CMK (cell line): ENCODE measurements at regions not wholly inside any gene's neighbourhood (a gene's known extent, or its start where the extent isn't known, plus 50 kb on each side); places are given as distances from the start of the nearest gene placed in this dataset.

Experiments used
- DNase-seq: peaks from one replicate; pipeline ENCODE4 v3.0.0-alpha.2; 2010; ENCODE audit warnings: low read depth

DNA sequence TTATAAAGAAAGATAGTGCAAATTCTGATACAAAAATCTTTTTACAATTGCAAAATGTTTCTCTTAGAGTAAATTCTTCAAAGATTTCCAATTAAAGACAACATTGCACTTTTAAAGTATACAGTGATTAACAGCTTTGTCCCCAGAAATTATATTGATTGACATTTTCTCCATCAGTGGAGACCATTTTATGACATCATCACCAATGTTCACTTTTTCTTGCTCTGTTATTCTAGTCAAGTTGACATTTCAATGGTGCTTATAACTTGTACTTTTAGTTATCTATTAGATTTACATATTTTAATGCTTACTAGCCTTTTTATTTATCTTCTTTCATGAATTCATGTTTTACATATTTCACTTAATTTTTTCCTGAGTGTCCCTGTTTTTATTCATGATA lies 524.8 kb downstream of the HAO1 start:
- no peak for DNase-seq

DNA sequence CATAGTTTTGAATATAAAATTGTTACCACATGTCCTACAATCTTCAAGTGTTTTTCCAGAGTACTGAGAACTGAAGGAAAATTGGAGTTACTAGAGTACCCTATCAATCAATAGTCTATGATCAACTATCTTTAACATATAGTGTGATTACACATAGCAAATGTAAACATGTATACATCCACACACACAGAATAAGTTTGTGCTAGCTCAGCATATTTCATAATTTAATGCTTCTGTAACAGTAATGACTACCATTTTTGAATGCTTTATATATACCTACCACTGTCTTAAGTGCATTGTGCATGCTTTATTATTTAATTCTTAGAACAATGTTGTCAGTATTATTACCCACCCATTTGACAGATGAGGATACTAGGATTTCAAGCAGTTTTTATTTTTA lies 523.9 kb downstream of the HAO1 start:
- DNase-seq = no peak

DNA sequence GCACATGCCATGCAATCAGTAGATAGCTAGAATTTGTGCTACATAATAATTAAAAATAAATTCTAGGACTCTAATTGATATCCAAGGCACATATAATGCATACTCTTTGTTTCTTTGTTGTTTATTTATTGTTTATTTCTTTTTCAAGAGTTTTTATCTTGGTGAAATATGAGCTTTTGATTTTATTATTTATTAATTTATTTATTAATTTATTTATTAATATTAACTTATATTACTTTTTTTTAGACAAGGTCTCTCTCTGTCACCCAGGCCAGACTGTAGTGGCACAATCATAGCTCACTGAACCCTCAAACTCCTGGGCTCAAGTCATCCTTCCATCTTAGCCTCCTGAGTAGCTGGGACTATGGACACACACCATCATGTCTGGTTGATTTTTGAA lies 519.9 kb downstream of the HAO1 start:
- DNase-seq = no peak

DNA sequence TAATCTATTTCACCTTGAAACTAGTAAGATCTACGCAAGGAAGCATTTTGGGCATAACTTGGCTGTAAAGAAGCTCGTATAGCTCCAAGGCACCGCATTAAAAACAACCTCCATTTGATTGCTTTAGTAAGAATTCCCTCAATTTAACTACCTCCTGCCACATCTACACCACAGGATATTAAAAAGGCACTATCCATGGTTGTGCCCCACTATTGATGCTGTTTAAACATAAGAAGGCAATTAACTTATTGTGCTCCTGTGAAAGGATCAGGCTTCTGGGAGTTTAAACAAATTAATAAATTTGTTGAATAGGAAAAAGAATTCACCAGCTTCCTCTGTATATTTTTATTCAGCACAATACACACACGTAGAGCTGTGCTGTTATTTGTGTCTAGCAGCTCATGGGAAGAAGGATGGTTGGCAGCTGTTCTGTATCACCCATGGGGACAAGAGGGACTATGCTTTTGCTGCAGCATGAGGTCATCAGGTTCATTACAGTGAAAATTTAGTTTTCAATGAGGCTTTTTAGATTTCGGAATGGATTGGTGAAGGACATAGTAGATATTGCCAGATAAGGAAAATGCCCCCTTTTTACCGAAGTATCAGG lies 513.3 kb downstream of the HAO1 start:
- no peak for DNase-seq

- no peak for DNase-seq
Measured at GRCh38 chr20:7428946-7429345, 511.3 kb downstream of the HAO1 start.

DNA sequence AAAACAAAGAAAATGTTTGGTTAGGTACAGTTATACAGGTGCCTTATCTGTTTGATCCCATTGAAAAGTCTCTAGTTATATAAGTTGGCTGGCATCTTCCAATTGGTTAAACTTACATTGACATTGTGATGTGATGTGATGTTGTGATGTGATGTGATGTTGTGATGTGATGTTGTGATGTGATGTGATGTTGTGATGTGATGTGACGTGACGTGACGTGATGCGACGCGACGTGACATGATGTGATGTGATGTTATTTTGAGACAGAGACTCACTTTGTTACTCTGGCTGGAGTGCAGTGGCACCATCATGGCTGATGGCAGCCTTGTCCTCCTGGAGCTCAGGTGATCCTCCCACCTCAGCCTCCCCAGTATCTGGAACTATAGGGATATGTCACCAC lies 507.6 kb downstream of the HAO1 start:
- DNase-seq = no peak

DNA sequence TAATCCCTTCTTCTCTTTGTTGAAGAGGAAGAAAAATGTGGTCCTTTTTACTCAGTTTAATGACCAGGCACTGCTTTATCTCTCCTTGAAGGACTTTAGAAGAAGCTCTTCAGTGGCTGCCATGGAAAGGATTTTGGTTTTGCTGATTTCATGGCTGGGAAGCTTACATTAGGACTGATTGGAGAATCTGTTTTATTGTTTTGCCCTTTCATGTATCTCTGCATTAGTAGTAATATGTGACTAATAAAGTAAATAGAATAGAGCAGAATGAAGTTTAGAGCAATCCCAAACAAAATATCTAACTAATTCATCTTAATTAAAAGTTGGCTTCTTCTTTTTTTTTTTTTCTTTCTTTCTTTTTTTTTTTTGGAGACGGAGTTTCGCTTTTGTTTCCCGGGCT lies 502.9 kb downstream of the HAO1 start:
- no peak for DNase-seq

DNA sequence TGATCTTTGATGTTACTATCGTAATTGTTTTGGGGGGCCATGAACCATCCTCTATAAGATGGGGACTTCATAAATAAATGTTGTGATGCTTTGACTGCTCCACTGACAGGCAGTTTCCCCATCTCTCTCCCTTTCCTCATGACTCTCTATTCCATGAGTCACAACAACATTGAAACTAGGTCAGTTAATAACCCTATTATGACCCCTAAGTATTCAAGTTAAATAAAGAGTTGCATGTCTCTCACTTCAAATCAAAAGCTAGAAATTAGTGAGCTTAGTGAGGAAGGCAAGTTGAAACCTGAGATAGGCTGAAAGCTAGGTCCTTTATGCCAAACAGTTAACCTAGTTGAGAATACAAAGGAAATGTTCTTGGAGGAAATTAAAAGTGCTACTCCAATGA lies 491.0 kb downstream of the HAO1 start:
- no peak for DNase-seq

GRCh38 chr20:7452890-7453289 lies 487.4 kb downstream of the HAO1 start:
- DNase-seq = no peak

GRCh38 chr20:7454047-7454446 lies 486.2 kb downstream of the HAO1 start:
- no peak for DNase-seq

DNA sequence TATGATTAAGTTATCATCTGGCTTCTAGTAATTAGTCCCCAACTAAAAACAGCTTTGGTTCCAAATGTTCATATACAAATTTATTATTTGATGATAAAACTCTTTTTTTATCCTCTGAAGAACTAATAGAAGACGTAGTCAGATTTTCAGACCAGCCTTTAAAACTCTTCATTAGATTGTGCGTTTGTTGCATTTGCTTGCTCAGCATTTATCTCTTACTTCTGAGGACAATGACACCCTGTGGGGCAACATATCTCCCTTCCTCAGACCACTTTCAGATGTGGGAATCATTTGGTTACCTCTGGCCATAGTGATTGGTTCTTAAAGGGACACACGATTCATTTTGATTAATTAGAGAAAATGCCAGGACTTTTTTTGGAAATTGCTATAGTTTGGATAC lies 481.8 kb downstream of the HAO1 start:
- no peak for DNase-seq

- no peak for DNase-seq
Measured at GRCh38 chr20:7459083-7459482, 481.2 kb downstream of the HAO1 start.

DNA sequence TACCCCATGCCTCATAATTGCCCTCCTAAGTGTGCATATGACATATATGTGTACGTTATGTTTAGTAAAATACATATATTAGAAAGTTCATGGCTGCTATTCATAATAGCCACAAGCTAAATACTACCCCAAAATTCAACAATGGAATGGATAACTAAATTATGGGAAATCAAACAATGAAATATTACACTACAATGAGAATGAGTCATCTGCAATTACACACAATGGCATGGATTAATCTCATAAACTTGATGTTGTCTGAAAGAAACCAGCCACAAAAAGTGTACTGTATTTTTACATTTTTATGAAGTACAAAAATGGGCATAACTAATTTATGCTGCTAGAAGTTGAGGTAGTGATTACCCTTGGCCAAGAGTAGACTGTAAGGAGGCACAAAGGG lies 477.0 kb downstream of the HAO1 start:
- no peak for DNase-seq

DNA sequence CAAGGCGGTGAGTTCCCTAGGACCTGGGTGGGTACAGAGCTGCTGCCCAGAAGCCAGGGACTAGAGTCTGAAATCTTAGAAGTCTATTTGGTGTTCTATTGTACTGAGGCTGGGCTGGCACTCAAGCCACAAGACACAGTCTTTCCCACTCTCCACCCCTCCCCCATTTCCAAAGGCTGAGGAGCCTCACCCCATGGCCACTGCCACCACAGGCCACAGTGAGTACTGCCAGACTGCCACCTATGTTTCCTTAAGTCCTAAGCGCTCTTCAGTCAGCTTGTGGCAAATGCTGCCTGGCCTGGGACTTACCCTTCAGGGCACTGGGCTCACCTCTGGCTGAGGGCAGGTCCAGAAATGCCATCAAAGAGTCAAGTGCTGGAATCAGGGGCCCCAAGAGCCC lies 469.3 kb downstream of the HAO1 start:
- no peak for DNase-seq

DNA sequence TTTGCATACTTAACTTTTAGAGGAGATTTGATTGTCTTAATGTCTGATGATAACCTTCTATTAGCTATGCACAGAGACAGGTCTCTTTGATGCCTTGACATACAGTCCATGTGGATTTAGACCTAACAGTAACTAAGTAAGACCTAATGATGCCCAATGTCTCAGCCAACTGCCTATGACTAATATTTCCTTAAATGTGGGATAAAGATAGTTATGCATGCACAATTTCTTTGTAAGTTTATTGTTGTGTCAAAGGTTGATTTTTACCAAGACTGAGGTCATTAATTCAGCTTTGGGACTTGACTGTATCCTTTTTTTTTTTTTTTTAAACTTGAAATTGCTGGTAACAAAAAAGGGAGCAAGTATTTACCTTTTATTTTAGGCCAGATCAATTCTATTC lies 450.0 kb downstream of the HAO1 start:
- DNase-seq = no peak

- DNase-seq = no peak
Measured at GRCh38 chr20:7492257-7492656, 448.0 kb downstream of the HAO1 start.

GRCh38 chr20:7493311-7493710 lies 446.9 kb downstream of the HAO1 start:
- no peak for DNase-seq

- no peak for DNase-seq
Measured at GRCh38 chr20:7496394-7496991, 443.8 kb downstream of the HAO1 start.

DNA sequence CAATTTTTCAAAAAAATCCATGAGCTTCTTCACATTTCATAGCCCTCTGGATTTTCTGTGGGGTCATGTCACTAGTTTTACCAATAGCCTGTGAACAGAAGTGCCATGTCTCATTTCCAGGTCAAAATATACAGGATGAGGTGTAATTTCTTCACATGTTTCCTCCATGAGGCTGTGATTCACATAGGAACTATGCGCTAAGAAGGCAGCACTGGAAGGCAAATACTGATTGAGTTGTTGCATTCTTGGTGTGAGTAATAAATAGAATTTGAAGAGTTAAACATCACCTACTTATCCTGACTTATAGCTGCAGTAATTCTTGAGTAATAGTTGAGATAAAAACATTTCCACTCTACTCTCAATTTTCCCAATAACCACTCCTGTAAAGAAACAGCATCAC lies 442.3 kb downstream of the HAO1 start:
- DNase-seq = no peak

- no peak for DNase-seq
Measured at GRCh38 chr20:7499201-7499600, 441.1 kb downstream of the HAO1 start.

DNA sequence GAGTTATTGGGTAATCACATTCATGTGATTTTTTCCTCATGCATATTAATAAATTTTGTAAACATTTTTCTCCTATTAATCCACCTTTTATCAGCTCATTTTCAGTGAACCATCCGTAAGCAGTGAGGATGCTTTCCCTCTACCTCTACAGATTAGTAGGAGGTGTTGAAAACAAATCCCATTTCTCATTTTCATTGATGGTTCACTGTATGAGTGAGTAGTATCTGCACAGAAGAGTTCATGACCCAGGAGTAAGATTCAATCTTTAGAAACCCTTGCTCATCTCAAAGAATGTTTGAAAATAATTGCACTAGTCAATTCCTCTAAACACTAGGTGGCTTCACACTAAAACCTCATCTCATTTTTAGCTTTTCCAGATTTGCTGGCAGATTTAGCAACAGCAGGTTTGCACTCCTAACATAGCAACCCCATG lies 440.0 kb downstream of the HAO1 start:
- DNase-seq = no peak

DNA sequence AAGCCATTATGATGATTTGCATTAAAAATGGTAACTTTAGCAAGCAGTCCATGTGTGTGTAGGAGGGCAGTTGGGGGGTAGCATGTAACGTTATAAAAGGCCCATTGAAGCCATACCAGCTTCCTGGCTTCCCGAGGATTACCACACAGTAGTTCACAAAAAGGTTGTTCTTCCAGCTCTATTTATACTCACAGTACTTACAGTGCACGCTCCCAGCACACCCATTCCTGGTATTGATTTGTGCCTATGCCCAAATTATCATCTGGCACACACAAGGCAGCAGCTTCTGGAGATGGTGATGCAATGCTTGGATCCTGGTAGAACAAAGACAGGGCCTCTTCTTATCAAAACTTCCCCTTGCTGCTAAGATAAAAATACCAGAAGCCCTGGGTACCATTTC lies 436.8 kb downstream of the HAO1 start:
- no peak for DNase-seq

DNA sequence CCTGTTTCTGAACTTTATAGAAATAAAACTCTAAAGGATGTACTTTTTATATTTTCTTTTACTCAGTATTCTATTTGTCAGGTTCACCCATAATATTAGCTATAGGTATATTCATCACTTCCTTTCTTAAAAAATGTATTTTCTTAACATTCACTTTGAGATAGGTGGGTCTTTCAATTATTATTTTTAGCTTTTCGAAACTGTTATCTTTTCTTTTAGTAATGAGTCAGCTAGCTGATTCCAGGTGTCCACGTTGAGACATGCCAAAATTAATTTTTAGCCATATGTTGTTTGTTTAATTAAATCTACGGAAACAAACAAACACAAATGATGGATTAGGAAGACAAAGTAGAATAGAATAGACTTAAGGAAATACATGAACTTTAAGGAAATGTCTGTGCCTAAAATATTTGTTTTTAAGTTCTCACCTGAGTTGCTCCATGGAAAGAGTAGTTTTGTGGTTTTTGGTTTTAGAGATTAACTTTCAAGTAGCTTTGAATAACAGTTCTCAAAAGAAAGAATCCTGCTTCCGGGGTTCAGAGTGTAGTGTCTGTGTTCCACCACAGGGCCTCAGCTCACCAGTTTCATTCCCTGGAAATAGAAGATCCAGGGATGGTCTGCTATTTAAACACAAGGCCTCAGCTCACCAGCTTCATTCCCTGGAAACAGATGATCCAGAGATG lies 435.0 kb downstream of the HAO1 start:
- no peak for DNase-seq

DNA sequence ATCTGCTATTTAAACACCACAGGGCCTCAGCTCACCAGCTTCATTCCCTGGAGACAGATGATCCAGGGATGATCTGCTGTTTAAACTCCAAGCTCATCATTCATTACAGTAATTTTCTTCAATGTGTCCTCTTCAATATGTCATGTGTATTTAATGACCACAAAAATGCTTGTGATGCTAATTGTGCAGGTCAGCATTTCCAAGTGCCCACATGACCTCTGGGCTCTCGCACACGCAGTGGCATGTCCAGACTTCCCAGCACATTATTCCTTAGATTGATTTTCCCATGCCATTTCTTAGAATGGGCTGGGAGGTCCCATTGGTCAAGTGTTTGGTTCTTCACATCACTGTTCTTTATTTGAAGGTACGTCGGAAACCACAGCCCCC lies 434.4 kb downstream of the HAO1 start:
- DNase-seq = no peak
